Left ventricle myocardium inferior (tissue), 1 donor: ENCODE measurements at regions not wholly inside any gene's neighbourhood (a gene's known extent, or its start where the extent isn't known, plus 50 kb on each side); places are given as distances from the start of the nearest gene placed in this dataset.
A peak's percentile ranks its signal among the peaks of the same experiment; 100 is the strongest.

Experiments used
- DNase-seq: peaks from one replicate; pipeline ENCODE4 v3.0.0-alpha.2; 2020
- H3K27ac ChIP-seq: fragments of 200-600 bp; replicated peaks from 2 replicates; pipeline ENCODE4 v1.8.0; 2021
- H3K27me3 ChIP-seq: fragments of 200-600 bp; 2 replicates; pipeline ENCODE4 v1.8.0; 2021; ENCODE audit warnings: low read depth
- H3K36me3 ChIP-seq: fragments of 200-600 bp; 2 replicates; pipeline ENCODE4 v1.8.0; 2021
- H3K4me1 ChIP-seq: fragments of 200-600 bp; 2 replicates; pipeline ENCODE4 v1.8.0; 2021
- H3K4me3 ChIP-seq: fragments of 200-600 bp; 2 replicates; pipeline ENCODE4 v1.8.0; 2021; ENCODE audit warnings: mild to moderate bottlenecking, moderate library complexity
- H3K9me3 ChIP-seq: fragments of 200-600 bp; replicated peaks from 2 replicates; pipeline ENCODE4 v1.8.0; 2021
- intact Hi-C: fragments of 100-400 bp; cut with micrococcal nuclease; formaldehyde crosslinking; loops from one replicate; pipeline ENCODE4 v1.11.0; 2022
- TF ChIP-seq, protein P1 (sequence below): fragments of 200-600 bp; IDR thresholded peaks from 2 replicates; pipeline ENCODE4 v1.8.0; 2021; ENCODE audit warnings: antibody characterized with exemption, mild to moderate bottlenecking, borderline replicate concordance
- donor health status: DM: no; HTN: yes; CAD: no; lungs with severe emphysema.

DNA sequence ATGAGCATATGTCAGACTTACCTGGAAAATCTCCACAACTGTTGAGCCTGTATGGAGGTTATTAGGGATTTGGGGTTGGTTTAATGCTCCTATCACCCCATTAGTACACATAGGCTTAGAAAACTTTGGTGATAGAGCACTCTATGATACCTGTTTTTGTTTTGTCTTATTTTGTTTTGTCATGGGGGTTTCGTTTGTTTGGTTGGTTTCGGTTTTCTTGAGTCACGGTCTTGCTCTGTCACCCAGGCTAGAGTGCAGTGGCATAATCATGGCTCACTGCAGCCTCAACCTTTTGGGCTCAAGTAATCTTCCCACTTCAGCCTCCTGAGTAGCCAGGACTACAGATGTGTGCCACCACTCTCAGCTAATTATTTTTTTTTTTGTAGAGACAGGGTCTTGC lies 70.0 kb downstream of the MZT1 start:
- Histone ChIP-seq H3K9me3 (no peaks in the 10 kb centered on the region), H3K27ac (no peak overlapping the region), H3K4me3 (no peak overlapping the region), H3K36me3 (no peaks in the 10 kb centered on the region), H3K27me3 (no peaks in the 10 kb centered on the region), H3K4me1 (no peaks in the 10 kb centered on the region)
- no peak for DNase-seq
- TF ChIP-seq, protein P1, sequence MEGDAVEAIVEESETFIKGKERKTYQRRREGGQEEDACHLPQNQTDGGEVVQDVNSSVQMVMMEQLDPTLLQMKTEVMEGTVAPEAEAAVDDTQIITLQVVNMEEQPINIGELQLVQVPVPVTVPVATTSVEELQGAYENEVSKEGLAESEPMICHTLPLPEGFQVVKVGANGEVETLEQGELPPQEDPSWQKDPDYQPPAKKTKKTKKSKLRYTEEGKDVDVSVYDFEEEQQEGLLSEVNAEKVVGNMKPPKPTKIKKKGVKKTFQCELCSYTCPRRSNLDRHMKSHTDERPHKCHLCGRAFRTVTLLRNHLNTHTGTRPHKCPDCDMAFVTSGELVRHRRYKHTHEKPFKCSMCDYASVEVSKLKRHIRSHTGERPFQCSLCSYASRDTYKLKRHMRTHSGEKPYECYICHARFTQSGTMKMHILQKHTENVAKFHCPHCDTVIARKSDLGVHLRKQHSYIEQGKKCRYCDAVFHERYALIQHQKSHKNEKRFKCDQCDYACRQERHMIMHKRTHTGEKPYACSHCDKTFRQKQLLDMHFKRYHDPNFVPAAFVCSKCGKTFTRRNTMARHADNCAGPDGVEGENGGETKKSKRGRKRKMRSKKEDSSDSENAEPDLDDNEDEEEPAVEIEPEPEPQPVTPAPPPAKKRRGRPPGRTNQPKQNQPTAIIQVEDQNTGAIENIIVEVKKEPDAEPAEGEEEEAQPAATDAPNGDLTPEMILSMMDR: no peak
- intact Hi-C loops: no loop called here

DNA sequence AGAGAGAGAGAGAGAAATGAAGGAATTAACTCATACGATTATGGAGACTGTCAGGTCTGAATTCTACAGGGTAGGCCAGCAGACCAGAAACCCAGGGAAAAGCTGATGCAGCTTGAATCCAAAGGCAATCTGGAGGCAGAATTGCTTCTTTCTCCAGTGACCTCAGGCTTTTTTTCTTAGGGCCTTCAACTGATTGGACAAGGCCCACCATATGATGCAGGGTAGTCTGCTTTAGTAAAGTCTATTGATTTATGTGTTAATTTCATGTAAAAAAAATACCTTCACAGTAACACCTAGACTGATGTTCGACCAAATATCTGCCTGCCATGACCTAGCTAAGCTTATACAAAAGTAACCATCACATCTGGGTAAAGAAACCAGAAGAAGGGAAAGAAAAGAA lies 71.1 kb downstream of the MZT1 start:
- Histone ChIP-seq H3K27ac (no peak overlapping the region), H3K9me3 (no peaks in the 10 kb centered on the region), H3K36me3 (no peaks in the 10 kb centered on the region), H3K4me1 (no peaks in the 10 kb centered on the region), H3K4me3 (no peak overlapping the region), H3K27me3 (no peaks in the 10 kb centered on the region)
- intact Hi-C loops: no loop called here
- DNase-seq: no peak
- TF ChIP-seq, protein P1: no peak

DNA sequence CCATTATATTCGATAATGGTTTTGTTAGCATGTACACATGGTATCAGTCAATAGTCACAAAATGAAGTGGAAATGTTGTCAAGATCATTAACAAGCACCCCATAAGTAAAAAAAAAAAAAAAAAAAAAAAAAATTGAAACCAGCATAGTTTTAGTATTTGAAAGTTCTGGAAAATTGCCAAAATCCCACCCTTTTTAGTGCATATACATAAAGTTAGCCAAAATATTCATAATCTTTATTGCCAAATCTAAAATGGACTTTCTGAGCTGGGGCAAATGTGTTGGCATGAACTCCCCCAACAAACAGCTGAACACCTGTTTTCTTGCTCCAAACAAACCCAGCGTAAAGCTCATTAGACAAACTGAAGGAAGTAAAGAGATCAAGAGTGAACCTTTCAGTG lies 73.9 kb downstream of the MZT1 start:
- Histone ChIP-seq H3K36me3 (no peaks in the 10 kb centered on the region), H3K27me3 (no peaks in the 10 kb centered on the region), H3K4me1 (no peaks in the 10 kb centered on the region), H3K9me3 (no peaks in the 10 kb centered on the region), H3K27ac (no peak overlapping the region), H3K4me3 (no peak overlapping the region)
- TF ChIP-seq, protein P1: no peak
- no peak for DNase-seq
- intact Hi-C loops: no loop called here

DNA sequence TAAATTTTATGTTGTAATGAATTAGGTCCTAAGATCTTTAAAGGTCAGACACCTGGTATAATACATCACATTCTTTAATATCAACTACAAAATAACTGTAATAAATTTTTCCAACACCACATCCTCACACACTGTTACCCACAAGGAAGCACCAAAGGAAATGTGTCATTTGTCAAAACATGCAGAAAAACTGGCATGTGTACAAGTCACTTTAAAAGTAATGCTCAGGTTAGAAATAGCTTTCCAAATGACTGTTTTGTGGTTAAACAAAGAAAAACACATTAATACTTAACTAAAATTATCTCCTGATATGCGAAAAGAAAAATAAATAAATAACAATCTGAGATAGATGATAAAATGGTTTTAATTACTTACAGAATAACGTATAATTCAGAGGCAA lies 74.7 kb downstream of the MZT1 start:
- Histone ChIP-seq H3K36me3 (no peaks in the 10 kb centered on the region), H3K27ac (no peak overlapping the region), H3K27me3 (no peaks in the 10 kb centered on the region), H3K4me3 (no peak overlapping the region), H3K9me3 (no peaks in the 10 kb centered on the region), H3K4me1 (no peaks in the 10 kb centered on the region)
- DNase-seq: no peak
- intact Hi-C loops: no loop called here
- TF ChIP-seq, protein P1: no peak

DNA sequence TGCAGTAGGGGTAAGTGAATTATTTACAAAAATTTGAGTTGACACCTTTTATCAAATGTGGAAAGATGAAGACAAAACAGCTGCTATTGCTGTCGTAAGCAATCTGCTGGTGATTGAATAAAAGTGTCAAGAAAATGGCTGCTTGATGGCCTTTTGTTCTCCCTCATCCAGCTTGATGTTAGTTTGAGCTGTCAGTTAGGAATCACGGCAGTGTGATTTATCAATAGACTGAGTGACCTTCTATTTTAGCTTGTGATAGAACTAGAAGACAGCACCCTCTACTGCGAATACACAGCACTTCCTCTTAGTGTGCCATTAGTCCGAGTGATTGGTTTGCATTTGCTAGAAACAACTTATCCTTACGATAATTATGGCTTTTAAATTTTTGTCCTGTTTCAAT lies 76.3 kb downstream of the MZT1 start:
- intact Hi-C loops: no loop called here
- Histone ChIP-seq H3K27ac (no peak overlapping the region), H3K27me3 (no peaks in the 10 kb centered on the region), H3K36me3 (no peaks in the 10 kb centered on the region), H3K4me3 (no peak overlapping the region), H3K9me3 (no peaks in the 10 kb centered on the region), H3K4me1 (no peaks in the 10 kb centered on the region)
- TF ChIP-seq, protein P1: peak; percentile 31
- no peak for DNase-seq
